ENCODE measurements at regions not wholly inside any gene's neighbourhood (a gene's known extent, or its start where the extent isn't known, plus 50 kb on each side); places are given as distances from the start of the nearest gene placed in this dataset.
A peak's percentile ranks its signal among the peaks of the same experiment; 100 is the strongest.

DNA sequence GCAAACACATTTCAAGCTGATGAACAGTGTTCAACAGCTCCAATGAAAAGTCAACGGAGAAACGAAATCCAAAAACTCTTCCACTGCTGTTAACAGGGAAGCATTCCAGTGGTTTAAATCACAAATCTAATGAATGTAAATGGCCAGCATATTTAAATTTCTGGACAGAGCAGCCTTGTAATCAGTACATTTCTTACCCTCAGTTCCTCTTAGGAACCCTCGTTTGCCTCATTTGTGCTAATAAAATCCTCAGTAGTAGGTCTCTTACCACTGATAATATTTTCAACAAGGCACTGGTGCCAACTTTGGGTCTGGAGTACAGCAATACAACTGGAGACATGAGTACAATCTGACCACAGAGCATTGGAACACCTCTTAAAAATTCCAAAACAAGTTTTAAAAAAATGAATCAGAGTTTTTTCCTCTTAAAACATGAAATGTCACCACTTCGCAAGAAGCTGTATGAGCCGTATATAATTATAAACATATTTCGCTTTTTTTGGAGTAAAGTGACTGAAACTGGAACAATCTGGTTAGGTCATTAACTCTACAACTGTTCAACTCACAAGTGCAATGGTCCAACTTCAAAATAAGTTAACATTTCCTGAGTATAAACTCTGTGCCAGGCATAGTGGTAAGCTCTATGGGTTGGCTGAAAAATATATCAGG is 211.2 kb downstream of the CPEB2 start:
- Histone ChIP-seq H3K27ac (no peak overlapping the region), H3K36me3 (ENCODE audit: insufficient read depth in 1 of 2, low read depth in 1 of 2) (no peaks in the 10 kb centered on the region), H3K4me1 (no peaks in the 10 kb centered on the region), H3K4me3 (no peak overlapping the region), H3K27me3 (ENCODE audit: insufficient read depth in 3 of 3, low read length in 2 of 3) (no peaks in the 10 kb centered on the region), H3K9me3 (no peaks in the 10 kb centered on the region)
- WGBS, 3 donors = 73 to 80% (median 78%) methylated on average over 6 of the region's 6 CpGs
- TF ChIP-seq, protein P1, sequence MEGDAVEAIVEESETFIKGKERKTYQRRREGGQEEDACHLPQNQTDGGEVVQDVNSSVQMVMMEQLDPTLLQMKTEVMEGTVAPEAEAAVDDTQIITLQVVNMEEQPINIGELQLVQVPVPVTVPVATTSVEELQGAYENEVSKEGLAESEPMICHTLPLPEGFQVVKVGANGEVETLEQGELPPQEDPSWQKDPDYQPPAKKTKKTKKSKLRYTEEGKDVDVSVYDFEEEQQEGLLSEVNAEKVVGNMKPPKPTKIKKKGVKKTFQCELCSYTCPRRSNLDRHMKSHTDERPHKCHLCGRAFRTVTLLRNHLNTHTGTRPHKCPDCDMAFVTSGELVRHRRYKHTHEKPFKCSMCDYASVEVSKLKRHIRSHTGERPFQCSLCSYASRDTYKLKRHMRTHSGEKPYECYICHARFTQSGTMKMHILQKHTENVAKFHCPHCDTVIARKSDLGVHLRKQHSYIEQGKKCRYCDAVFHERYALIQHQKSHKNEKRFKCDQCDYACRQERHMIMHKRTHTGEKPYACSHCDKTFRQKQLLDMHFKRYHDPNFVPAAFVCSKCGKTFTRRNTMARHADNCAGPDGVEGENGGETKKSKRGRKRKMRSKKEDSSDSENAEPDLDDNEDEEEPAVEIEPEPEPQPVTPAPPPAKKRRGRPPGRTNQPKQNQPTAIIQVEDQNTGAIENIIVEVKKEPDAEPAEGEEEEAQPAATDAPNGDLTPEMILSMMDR (IDR thresholded peaks at IDR 0.05) = no peak
- intact Hi-C loops (cut with DNase I) = no loop called here
- DNase-seq (no peak), ATAC-seq (no peak)

GRCh38 chr4:15215109-15215508 is 212.7 kb upstream of the C1QTNF7 start:
- TF ChIP-seq, protein P1 (IDR thresholded peaks at IDR 0.05) = no peak
- no peak overlapping the region for H3K4me3 ChIP-seq
- intact Hi-C loops (cut with DNase I) = no loop called here
- H3K36me3 ChIP-seq (ENCODE audit: insufficient read depth in 1 of 2, low read depth in 1 of 2) = no peaks in the 10 kb centered on the region
- 60 to 64% (median 63%) methylated on average over 6 of the region's 6 CpGs for WGBS, 3 donors
- no peaks in the 10 kb centered on the region for H3K4me1 ChIP-seq
- ATAC-seq (no peak), DNase-seq (no peak)
- H3K9me3 ChIP-seq = no peaks in the 10 kb centered on the region
- no peaks in the 10 kb centered on the region for H3K27me3 ChIP-seq (ENCODE audit: insufficient read depth in 3 of 3, low read length in 2 of 3)
- no peak overlapping the region for H3K27ac ChIP-seq

DNA sequence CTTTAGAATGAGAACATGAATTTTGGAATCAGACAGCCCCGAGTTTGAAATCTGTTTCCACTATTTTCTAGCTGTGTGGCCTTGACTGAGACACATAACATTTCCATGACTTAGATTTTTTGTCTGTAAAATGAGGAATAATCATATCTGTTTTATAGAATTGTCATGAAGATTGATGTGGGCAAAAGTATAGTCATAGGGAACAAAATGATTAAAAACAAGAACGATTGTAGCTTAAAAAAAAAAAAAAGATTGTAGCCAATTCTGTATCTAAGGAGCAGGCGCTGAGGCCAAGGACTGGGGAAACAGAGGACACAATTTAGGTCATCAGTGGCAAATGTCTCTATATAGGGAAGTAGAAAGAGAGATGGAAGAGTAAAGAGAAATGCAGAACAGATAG is 201.6 kb upstream of the C1QTNF7 start:
- 88 to 94% (median 92%) methylated on average over 3 of the region's 3 CpGs for WGBS, 3 donors
- Histone ChIP-seq H3K27me3 (ENCODE audit: insufficient read depth in 3 of 3, low read length in 2 of 3) (no peaks in the 10 kb centered on the region), H3K27ac (no peak overlapping the region), H3K4me1 (no peaks in the 10 kb centered on the region), H3K36me3 (ENCODE audit: insufficient read depth in 1 of 2, low read depth in 1 of 2) (no peaks in the 10 kb centered on the region), H3K4me3 (no peak overlapping the region), H3K9me3 (no peaks in the 10 kb centered on the region)
- DNase-seq (no peak), ATAC-seq (no peak)
- intact Hi-C loops (cut with DNase I) = no loop called here
- TF ChIP-seq, protein P1 (IDR thresholded peaks at IDR 0.05) = no peak

DNA sequence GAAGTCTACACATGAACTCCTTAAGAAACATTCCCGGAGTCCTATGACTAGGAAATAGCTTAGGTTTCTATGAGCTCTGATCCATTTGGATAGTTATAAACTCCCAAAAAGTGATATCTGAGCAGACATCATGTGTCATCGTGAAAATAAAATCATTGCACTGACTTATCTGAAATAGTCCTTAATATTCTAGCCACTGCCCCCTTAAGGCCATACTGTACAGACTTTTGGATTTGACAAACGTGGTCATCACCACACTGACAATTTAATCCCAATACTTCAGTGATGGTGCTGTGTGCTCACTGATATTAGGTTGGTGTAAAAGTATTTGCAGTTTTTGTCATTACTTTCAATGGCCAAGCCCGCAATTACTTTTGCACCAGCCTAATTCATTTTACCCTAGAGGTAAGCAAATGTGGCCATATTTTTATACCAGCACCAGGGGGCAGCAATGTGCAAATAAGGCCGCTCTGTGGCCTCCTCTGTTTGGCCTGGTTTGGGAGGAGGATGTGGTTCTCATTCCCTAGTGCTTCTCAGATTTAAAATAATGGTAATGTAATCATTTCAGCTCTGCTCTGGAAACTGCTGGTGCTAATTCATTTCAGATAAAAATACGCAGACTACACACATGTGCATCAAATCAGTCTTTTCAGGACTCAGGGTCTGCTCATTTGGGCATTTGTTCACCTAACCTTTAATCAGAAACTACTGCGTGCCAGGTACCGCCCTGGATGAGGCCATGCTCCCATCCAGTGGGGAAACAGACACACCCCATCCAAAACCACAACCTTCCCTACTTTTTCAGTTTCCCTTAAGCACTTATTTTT is 196.4 kb upstream of the C1QTNF7 start:
- no peaks in the 10 kb centered on the region for H3K4me1 ChIP-seq
- H3K27me3 ChIP-seq (ENCODE audit: insufficient read depth in 3 of 3, low read length in 2 of 3) = no peaks in the 10 kb centered on the region
- intact Hi-C loops (cut with DNase I) = loop anchor here (10.0 kb wide), 3 partner anchors 163 to 423 kb away; partner anchors contain the start of gene FBXL5 (in 1 of the 2)
- no peak overlapping the region for H3K27ac ChIP-seq
- peak; percentile 60 to 84 (median 72) for ATAC-seq
- WGBS, 3 donors = 51 to 58% (median 51%) methylated on average over 8 of the region's 8 CpGs
- H3K4me3 ChIP-seq = no peak overlapping the region
- H3K36me3 ChIP-seq (ENCODE audit: insufficient read depth in 1 of 2, low read depth in 1 of 2) = no peaks in the 10 kb centered on the region
- TF ChIP-seq, protein P1 (IDR thresholded peaks at IDR 0.05) = peak; percentile 55
- H3K9me3 ChIP-seq = no peaks in the 10 kb centered on the region
- DNase-seq = peak; percentile 66 to 70

Data from psoas muscle (tissue), 7 donors.